HepG2 (cell line): ENCODE measurements at regions not wholly inside any gene's neighbourhood (a gene's known extent, or its start where the extent isn't known, plus 50 kb on each side); places are given as distances from the start of the nearest gene placed in this dataset.

Source experiments
- EEA1 ChIP-seq: sonication (generic); formaldehyde crosslinking; IDR thresholded peaks from 2 replicates; pipeline ENCODE4 v1.5.1; 2020; ENCODE audit warnings: mild to moderate bottlenecking, missing genetic modification reagents, borderline replicate concordance
- GABPB1 ChIP-seq: IDR thresholded peaks from 2 replicates; pipeline ENCODE4 v1.6.1; 2016; ENCODE audit warnings: mild to moderate bottlenecking, missing genetic modification reagents, moderate library complexity, missing compliant biosample characterization
- GLMP ChIP-seq: sonication (generic); formaldehyde crosslinking; IDR thresholded peaks from 2 replicates; pipeline ENCODE4 v1.9.0; 2021; ENCODE audit warnings: missing genetic modification reagents, mild to moderate bottlenecking, borderline replicate concordance
- HIC2 ChIP-seq: sonication (generic); formaldehyde crosslinking; IDR thresholded peaks from 2 replicates; pipeline ENCODE4 v1.9.0; 2022; ENCODE audit warnings: low read depth, missing genetic modification reagents
- HIVEP1 ChIP-seq: sonication (generic); formaldehyde crosslinking; IDR thresholded peaks from 2 replicates; pipeline ENCODE4 v1.4.0; 2020; ENCODE audit warnings: mild to moderate bottlenecking, missing genetic modification reagents
- HOXA5 ChIP-seq: sonication (generic); formaldehyde crosslinking; IDR thresholded peaks from 2 replicates; pipeline ENCODE4 v1.4.0; 2020; ENCODE audit warnings: missing genetic modification reagents
- MTF1 ChIP-seq: sonication (generic); formaldehyde crosslinking; IDR thresholded peaks from 2 replicates; pipeline ENCODE4 v1.5.0; 2020; ENCODE audit warnings: missing genetic modification reagents
- MXD4 ChIP-seq: IDR thresholded peaks from 2 replicates; pipeline ENCODE4 v1.6.1; 2016; ENCODE audit warnings: mild to moderate bottlenecking, missing biosample characterization, missing genetic modification reagents
- NR1H2 ChIP-seq: sonication (generic); formaldehyde crosslinking; IDR thresholded peaks from 2 replicates; pipeline ENCODE4 v1.8.1; 2022; ENCODE audit warnings: low read depth, missing genetic modification reagents, borderline replicate concordance
- RBM22 ChIP-seq: fragments of 200-400 bp; formaldehyde crosslinking; optimal IDR thresholded peaks from 2 replicates; pipeline ENCODE3; 2017; ENCODE audit warnings: mild to moderate bottlenecking, low read length, moderate library complexity
- SALL2 ChIP-seq: sonication (generic); formaldehyde crosslinking; IDR thresholded peaks from 2 replicates; pipeline ENCODE4 v1.8.1; 2023; ENCODE audit warnings: mild to moderate bottlenecking, missing genetic modification reagents, inconsistent platforms
- SMAD9 ChIP-seq: sonication (generic); formaldehyde crosslinking; IDR thresholded peaks from 2 replicates; pipeline ENCODE4 v1.5.1; 2020; ENCODE audit warnings: mild to moderate bottlenecking, missing genetic modification reagents
- SSRP1 ChIP-seq: IDR thresholded peaks from 2 replicates; pipeline ENCODE4 v1.6.1; 2016; ENCODE audit warnings: control low read depth
- TCF12 ChIP-seq, 2 experiments: fragments of 450-650 bp in 1 of 2; sonication (generic) in 1 of 2; formaldehyde crosslinking in 1 of 2; IDR thresholded peaks; 2 replicates each; pipeline versions ENCODE4 v1.6.1 to v1.8.0; 2017 to 2022; ENCODE audit warnings: antibody characterized with exemption in 1 of 2, mild to moderate bottlenecking in 1 of 2, missing genetic modification reagents in 1 of 2, moderate library complexity in 1 of 2
- ZNF232 ChIP-seq: sonication (generic); formaldehyde crosslinking; IDR thresholded peaks from 2 replicates; pipeline ENCODE4 v1.4.0; 2020; ENCODE audit warnings: missing genetic modification reagents, borderline replicate concordance
- ZNF24 ChIP-seq: fragments of 450-650 bp; IDR thresholded peaks from 2 replicates; pipeline ENCODE4 v1.6.1; 2017; ENCODE audit warnings: antibody characterized with exemption, mild to moderate bottlenecking
- ZNF296 ChIP-seq: sonication (generic); formaldehyde crosslinking; conservative IDR thresholded peaks from 2 replicates; pipeline ENCODE4 v1.5.0; 2020; ENCODE audit warnings: mild to moderate bottlenecking, missing genetic modification reagents
- ZNF329 ChIP-seq: sonication (generic); formaldehyde crosslinking; IDR thresholded peaks from 2 replicates; pipeline ENCODE4 v1.9.0; 2021; ENCODE audit warnings: low read depth, mild to moderate bottlenecking, missing genetic modification reagents
- ZNF431 ChIP-seq: sonication (generic); formaldehyde crosslinking; IDR thresholded peaks from 2 replicates; pipeline ENCODE4 v1.9.0; 2022; ENCODE audit warnings: missing genetic modification reagents, low read depth, mild to moderate bottlenecking, borderline replicate concordance
- ZNF670 ChIP-seq: sonication (generic); formaldehyde crosslinking; IDR thresholded peaks from 2 replicates; pipeline ENCODE4 v1.8.0; 2022; ENCODE audit warnings: mild to moderate bottlenecking, missing genetic modification reagents, borderline replicate concordance
- ZSCAN22 ChIP-seq: sonication (generic); formaldehyde crosslinking; IDR thresholded peaks from 2 replicates; pipeline ENCODE4 v1.4.0; 2020; ENCODE audit warnings: mild to moderate bottlenecking, missing genetic modification reagents
- TF ChIP-seq, protein P1 (sequence below): sonication (generic); formaldehyde crosslinking; IDR thresholded peaks from 2 replicates; pipeline ENCODE4 v1.4.0; 2020; ENCODE audit warnings: missing genetic modification reagents
- TF ChIP-seq, protein P2 (sequence below): sonication (generic); formaldehyde crosslinking; IDR thresholded peaks from 2 replicates; pipeline ENCODE4 v1.5.0; 2020; ENCODE audit warnings: missing genetic modification reagents

DNA sequence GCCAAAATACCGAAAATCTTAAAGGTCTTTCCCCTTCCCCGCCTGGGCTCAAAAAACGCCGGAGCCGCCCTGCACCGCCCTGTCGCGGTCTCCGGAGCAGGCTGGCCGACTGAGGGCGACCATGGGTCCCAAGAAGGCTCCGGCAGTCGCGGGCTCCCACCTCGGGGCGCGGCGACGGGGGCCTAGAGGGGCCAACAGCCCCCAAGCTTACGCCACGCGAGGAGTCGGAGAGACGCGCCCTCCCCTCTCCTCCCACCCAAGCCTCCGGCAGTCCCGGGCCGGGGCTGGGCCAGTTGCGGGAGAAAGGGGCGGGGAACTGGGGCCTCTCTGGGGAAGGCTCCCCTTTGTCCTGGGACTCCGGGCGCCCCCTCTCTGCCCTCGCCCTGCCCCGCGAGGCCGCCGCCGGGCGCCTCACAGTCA lies 69.2 kb downstream of the GOLGA8B start (continued):
- TF ChIP-seq, protein P1, sequence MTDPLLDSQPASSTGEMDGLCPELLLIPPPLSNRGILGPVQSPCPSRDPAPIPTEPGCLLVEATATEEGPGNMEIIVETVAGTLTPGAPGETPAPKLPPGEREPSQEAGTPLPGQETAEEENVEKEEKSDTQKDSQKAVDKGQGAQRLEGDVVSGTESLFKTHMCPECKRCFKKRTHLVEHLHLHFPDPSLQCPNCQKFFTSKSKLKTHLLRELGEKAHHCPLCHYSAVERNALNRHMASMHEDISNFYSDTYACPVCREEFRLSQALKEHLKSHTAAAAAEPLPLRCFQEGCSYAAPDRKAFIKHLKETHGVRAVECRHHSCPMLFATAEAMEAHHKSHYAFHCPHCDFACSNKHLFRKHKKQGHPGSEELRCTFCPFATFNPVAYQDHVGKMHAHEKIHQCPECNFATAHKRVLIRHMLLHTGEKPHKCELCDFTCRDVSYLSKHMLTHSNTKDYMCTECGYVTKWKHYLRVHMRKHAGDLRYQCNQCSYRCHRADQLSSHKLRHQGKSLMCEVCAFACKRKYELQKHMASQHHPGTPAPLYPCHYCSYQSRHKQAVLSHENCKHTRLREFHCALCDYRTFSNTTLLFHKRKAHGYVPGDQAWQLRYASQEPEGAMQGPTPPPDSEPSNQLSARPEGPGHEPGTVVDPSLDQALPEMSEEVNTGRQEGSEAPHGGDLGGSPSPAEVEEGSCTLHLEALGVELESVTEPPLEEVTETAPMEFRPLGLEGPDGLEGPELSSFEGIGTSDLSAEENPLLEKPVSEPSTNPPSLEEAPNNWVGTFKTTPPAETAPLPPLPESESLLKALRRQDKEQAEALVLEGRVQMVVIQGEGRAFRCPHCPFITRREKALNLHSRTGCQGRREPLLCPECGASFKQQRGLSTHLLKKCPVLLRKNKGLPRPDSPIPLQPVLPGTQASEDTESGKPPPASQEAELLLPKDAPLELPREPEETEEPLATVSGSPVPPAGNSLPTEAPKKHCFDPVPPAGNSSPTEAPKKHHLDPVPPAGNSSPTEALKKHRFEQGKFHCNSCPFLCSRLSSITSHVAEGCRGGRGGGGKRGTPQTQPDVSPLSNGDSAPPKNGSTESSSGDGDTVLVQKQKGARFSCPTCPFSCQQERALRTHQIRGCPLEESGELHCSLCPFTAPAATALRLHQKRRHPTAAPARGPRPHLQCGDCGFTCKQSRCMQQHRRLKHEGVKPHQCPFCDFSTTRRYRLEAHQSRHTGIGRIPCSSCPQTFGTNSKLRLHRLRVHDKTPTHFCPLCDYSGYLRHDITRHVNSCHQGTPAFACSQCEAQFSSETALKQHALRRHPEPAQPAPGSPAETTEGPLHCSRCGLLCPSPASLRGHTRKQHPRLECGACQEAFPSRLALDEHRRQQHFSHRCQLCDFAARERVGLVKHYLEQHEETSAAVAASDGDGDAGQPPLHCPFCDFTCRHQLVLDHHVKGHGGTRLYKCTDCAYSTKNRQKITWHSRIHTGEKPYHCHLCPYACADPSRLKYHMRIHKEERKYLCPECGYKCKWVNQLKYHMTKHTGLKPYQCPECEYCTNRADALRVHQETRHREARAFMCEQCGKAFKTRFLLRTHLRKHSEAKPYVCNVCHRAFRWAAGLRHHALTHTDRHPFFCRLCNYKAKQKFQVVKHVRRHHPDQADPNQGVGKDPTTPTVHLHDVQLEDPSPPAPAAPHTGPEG, result no peak
- no peak for TF ChIP-seq ZSCAN22 (CRISPR knock-in tag)
- TF ChIP-seq HIC2 (CRISPR knock-in tag), result no peak
- TF ChIP-seq SALL2, result no peak
- TF ChIP-seq ZNF431 (CRISPR knock-in tag), result no peak
- TF ChIP-seq NR1H2 (CRISPR knock-in tag), result no peak
- no peak for TF ChIP-seq ZNF670 (CRISPR knock-in tag)
- TF ChIP-seq RBM22, result no peak
- TF ChIP-seq TCF12 (IDR thresholded peaks at IDR 0.05), result no peak
- no peak for TF ChIP-seq TCF12 (CRISPR knock-in tag; IDR thresholded peaks at IDR 0.05)
- TF ChIP-seq SMAD9, result no peak
- TF ChIP-seq MTF1 (CRISPR knock-in tag), result no peak
- TF ChIP-seq EEA1, result no peak
- no peak for TF ChIP-seq SSRP1 (CRISPR knock-in tag)
- TF ChIP-seq GABPB1 (CRISPR knock-in tag), result peak; percentile 36; the same call in 1 of the 2 replicates
- no peak for TF ChIP-seq HOXA5
- TF ChIP-seq MXD4, result no peak
- no peak for TF ChIP-seq ZNF329
- TF ChIP-seq ZNF296 (CRISPR knock-in tag), result no peak
- TF ChIP-seq ZNF24, result no peak
- no peak for TF ChIP-seq HIVEP1 (CRISPR knock-in tag)
- TF ChIP-seq GLMP, result no peak
- TF ChIP-seq, protein P2, sequence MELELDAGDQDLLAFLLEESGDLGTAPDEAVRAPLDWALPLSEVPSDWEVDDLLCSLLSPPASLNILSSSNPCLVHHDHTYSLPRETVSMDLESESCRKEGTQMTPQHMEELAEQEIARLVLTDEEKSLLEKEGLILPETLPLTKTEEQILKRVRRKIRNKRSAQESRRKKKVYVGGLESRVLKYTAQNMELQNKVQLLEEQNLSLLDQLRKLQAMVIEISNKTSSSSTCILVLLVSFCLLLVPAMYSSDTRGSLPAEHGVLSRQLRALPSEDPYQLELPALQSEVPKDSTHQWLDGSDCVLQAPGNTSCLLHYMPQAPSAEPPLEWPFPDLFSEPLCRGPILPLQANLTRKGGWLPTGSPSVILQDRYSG (CRISPR knock-in tag), result no peak
- no peak for TF ChIP-seq ZNF232 (CRISPR knock-in tag)
